ENCODE measurements at regions not wholly inside any gene's neighbourhood (a gene's known extent, or its start where the extent isn't known, plus 50 kb on each side); places are given as distances from the start of the nearest gene placed in this dataset.

DNA sequence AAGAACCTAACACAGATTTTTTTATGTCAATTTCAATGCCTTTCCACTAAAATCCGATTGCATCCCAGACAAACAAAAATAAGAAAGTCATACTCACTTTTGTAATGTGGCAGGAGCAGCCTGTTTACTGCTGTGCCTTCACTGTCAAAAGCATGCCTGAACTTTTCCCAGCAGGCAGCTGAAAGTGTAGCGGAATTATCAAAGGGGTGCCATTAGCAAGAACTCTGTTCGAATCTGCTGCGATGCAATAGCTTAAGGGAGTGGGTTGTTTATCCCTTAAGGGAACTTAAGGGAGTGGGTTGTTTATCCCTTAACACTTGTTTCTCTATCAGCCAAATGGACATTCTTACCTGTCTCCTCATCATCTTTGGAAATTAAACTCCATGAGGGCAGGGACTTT is 243.5 kb downstream of the PAX3 start:
- TF ChIP-seq, protein P1, sequence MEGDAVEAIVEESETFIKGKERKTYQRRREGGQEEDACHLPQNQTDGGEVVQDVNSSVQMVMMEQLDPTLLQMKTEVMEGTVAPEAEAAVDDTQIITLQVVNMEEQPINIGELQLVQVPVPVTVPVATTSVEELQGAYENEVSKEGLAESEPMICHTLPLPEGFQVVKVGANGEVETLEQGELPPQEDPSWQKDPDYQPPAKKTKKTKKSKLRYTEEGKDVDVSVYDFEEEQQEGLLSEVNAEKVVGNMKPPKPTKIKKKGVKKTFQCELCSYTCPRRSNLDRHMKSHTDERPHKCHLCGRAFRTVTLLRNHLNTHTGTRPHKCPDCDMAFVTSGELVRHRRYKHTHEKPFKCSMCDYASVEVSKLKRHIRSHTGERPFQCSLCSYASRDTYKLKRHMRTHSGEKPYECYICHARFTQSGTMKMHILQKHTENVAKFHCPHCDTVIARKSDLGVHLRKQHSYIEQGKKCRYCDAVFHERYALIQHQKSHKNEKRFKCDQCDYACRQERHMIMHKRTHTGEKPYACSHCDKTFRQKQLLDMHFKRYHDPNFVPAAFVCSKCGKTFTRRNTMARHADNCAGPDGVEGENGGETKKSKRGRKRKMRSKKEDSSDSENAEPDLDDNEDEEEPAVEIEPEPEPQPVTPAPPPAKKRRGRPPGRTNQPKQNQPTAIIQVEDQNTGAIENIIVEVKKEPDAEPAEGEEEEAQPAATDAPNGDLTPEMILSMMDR (IDR thresholded peaks at IDR 0.05; ENCODE audit: control insufficient read depth, extremely low read depth, insufficient read depth), result no peak
- no peak overlapping the region for H3K4me3 ChIP-seq (ENCODE audit: low read depth, low read length)
- DNase-seq (ENCODE audit: low read depth), result no peak

DNA sequence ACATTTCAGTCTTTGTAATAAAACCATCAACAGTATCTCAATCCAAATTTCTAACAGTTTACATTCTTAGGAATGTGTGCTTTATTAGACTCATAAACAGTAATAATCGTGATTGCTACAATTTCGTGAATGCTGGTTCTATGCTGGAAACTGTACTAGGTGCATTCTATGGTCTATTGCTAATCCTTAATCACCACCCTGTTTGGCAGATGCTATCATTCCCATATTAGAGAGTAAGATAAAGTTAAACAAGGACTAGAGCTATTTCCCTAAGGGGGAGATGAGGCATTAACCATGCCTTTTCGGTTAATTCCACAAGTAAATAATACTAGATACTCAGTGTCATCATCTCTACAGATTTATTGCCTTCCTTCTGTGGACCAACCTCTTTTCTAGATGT is 244.0 kb downstream of the PAX3 start:
- TF ChIP-seq, protein P1 (IDR thresholded peaks at IDR 0.05; ENCODE audit: control insufficient read depth, extremely low read depth, insufficient read depth), result no peak

DNA sequence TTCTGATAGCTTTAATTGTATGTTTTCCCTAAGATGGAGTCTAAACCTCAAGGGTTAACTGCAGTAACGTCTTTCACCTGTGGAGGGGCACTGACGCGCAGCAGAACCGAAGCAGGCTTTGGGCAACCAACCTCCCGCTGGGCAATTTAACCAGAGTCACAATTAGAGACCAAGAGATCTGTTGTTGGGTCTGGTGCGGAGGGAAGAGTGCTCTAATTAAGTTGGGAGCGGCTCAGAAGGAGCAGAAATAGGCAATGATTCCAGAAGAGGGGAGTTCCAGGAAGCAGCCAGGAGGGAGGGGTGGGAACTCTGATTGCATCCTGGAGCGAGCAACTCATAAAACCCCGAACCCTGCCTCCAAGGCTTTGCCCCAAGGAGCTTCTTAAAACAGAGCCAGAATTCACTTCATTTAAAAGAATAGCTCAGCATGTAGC is 245.8 kb downstream of the PAX3 start:
- no peak for DNase-seq (ENCODE audit: low read depth)
- TF ChIP-seq, protein P1 (IDR thresholded peaks at IDR 0.05; ENCODE audit: control insufficient read depth, extremely low read depth, insufficient read depth), result no peak
- no peak overlapping the region for H3K4me3 ChIP-seq (ENCODE audit: low read depth, low read length)

More for the DNA sequence above, 244.0 kb downstream of the PAX3 start:
- H3K4me3 ChIP-seq (ENCODE audit: low read depth, low read length), result no peak overlapping the region
- DNase-seq (ENCODE audit: low read depth), result no peak

DNA sequence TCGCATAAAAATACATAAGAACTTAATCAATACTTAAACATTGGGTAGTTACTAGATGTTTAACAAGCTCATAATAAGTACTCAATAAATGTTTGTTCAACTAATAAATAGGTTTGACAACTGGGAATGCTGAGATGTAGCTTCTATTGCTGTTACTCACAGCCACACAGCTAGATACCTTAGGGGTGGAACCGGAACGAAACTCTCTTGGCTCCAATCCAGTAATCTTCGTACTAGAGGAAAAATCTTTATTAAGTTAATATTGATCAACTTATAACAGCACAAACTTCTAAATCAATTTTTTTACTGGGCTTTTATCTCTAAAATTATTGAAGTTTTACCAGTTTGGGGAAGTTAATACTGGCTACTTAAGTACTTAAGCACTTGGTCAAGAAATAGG is 247.8 kb downstream of the PAX3 start:
- TF ChIP-seq, protein P1 (IDR thresholded peaks at IDR 0.05; ENCODE audit: control insufficient read depth, extremely low read depth, insufficient read depth), result no peak
- DNase-seq (ENCODE audit: low read depth), result peak; percentile 37
- H3K4me3 ChIP-seq (ENCODE audit: low read depth, low read length), result no peak overlapping the region

DNA sequence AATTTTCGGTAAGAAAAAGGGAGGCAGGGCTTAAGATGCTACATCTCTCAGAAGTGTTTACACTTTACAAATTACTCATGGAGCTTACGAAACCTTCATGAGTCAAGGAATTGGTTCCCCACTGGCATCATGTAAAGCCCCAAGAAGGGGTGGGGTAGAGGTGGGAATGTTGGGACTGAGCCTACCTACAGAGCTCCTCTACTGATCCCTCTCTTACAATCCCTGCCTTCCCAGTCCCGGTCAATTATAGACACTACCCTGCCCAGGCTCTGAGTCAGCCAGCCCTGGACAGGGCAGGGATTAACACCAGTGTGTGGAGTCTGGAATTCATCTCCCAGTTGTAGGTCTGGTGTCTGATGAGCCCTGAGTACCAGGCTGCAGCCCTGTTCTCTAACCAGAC is 248.9 kb downstream of the PAX3 start:
- TF ChIP-seq, protein P1 (IDR thresholded peaks at IDR 0.05; ENCODE audit: control insufficient read depth, extremely low read depth, insufficient read depth), result no peak
- no peak overlapping the region for H3K4me3 ChIP-seq (ENCODE audit: low read depth, low read length)
- DNase-seq (ENCODE audit: low read depth), result no peak

DNA sequence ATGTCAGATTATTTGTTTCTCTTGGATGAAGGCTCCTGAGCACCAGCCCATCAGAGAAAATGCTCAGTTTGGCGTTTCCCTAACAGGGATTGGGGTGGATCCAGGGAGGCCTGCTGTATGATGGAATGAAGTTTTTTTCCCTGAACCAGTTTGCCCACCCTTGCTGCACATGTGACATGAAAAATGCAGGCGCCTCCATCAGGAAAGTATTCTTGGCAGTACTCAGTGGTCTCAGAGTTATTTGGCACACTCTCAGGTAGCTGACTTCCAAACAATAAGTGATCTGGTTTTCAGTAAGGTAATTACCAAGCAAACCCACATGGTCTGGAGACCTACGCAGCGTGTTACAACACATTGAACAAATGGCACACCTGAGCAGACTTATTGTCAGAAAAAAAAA is 254.9 kb downstream of the PAX3 start:
- H3K4me3 ChIP-seq (ENCODE audit: low read depth, low read length), result no peak overlapping the region
- DNase-seq (ENCODE audit: low read depth), result no peak
- TF ChIP-seq, protein P1 (IDR thresholded peaks at IDR 0.05; ENCODE audit: control insufficient read depth, extremely low read depth, insufficient read depth), result no peak

DNA sequence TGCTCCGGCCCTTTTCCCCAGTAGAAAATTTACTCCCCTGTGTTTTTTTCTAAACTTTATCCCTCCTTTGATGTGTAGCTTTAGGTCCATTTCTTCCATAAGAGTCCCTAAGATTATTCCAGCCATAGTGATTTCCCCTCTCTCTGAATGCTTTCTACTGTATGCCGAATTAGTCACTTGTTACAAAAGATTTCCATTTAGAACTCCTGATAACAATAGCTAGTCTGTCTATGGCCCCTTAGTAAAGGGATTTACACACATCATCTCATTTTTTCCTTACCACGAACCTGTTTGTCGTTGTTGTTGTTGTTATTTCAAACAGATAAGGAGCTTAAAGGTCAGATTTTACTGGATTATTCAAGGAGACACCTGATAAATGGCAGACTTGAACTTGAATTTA is 256.1 kb downstream of the PAX3 start:
- no peak for DNase-seq (ENCODE audit: low read depth)
- no peak overlapping the region for H3K4me3 ChIP-seq (ENCODE audit: low read depth, low read length)
- TF ChIP-seq, protein P1 (IDR thresholded peaks at IDR 0.05; ENCODE audit: control insufficient read depth, extremely low read depth, insufficient read depth), result no peak

Data from LNCaP clone FGC (cell line).